Omental fat pad (tissue), 3 donors: ENCODE measurements at regions not wholly inside any gene's neighbourhood (a gene's known extent, or its start where the extent isn't known, plus 50 kb on each side); places are given as distances from the start of the nearest gene placed in this dataset.

Experiments
- ATAC-seq: fragments of 150-250 bp; one replicate; pipeline ENCODE4 v1.9.1; 2016; ENCODE audit warnings: mild to moderate bottlenecking, moderate library complexity; ENCODE audit not compliant: low FRiP score
- DNase-seq: peaks from one replicate; pipeline ENCODE4 v3.0.0-alpha.2; 2019; ENCODE audit warnings: low spot score
- TF ChIP-seq, protein P1 (sequence below), 3 donors: fragments of 450-650 bp; IDR thresholded peaks; one replicate each; pipeline ENCODE4 v1.5.1; 2016 to 2017; ENCODE audit warnings: antibody characterized with exemption in 3 of 3, mild to moderate bottlenecking in 3 of 3, moderate library complexity in 2 of 3

- ATAC-seq: no peak
- no peak for DNase-seq
Measured at GRCh38 chr12:126474703-126475102, 1409.5 kb downstream of the AACS start.

DNA sequence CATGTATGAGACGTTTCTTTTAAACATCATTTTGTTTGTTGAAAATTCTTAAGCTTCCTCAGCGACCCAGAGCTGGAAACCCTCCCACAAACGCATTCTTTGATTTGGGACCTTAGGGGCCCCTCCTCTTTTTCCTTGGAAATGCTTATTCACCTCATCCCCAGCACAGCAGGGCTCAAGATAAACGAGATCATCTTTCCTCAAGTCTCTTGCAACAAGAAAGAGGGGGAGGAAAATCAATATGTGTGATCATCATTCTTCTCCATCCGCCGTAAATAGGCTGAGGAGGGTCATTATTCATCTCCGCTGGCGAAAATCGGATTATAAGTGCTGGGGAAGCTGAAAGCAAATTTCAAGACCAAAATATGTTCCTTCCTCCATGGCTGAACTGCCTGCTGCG is 1415.2 kb downstream of the AACS start:
- ATAC-seq (no peak), DNase-seq (no peak)
- TF ChIP-seq, protein P1, sequence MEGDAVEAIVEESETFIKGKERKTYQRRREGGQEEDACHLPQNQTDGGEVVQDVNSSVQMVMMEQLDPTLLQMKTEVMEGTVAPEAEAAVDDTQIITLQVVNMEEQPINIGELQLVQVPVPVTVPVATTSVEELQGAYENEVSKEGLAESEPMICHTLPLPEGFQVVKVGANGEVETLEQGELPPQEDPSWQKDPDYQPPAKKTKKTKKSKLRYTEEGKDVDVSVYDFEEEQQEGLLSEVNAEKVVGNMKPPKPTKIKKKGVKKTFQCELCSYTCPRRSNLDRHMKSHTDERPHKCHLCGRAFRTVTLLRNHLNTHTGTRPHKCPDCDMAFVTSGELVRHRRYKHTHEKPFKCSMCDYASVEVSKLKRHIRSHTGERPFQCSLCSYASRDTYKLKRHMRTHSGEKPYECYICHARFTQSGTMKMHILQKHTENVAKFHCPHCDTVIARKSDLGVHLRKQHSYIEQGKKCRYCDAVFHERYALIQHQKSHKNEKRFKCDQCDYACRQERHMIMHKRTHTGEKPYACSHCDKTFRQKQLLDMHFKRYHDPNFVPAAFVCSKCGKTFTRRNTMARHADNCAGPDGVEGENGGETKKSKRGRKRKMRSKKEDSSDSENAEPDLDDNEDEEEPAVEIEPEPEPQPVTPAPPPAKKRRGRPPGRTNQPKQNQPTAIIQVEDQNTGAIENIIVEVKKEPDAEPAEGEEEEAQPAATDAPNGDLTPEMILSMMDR (IDR thresholded peaks at IDR 0.05): no peak

More at GRCh38 chr12:126474703-126475102, 1409.5 kb downstream of the AACS start:
- TF ChIP-seq, protein P1 (IDR thresholded peaks at IDR 0.05): no peak

GRCh38 chr12:126481688-126482087 is 1416.5 kb downstream of the AACS start:
- TF ChIP-seq, protein P1 (IDR thresholded peaks at IDR 0.05): no peak
- no peak for ATAC-seq
- no peak for DNase-seq

- ATAC-seq: no peak
- TF ChIP-seq, protein P1 (IDR thresholded peaks at IDR 0.05): no peak
- no peak for DNase-seq
Measured at GRCh38 chr12:126482238-126482889, 1417.1 kb downstream of the AACS start.

GRCh38 chr12:126483145-126484068 is 1418.2 kb downstream of the AACS start:
- no peak for DNase-seq
- TF ChIP-seq, protein P1 (IDR thresholded peaks at IDR 0.05): no peak
- peak; percentile 75 for ATAC-seq

- DNase-seq (no peak), ATAC-seq (no peak)
- TF ChIP-seq, protein P1 (IDR thresholded peaks at IDR 0.05): no peak
Measured at GRCh38 chr12:126487431-126487980, 1422.3 kb downstream of the AACS start.
